H9 (cell line): ENCODE measurements at regions not wholly inside any gene's neighbourhood (a gene's known extent, or its start where the extent isn't known, plus 50 kb on each side); places are given as distances from the start of the nearest gene placed in this dataset.

ENCODE experiments used
- DNase-seq: peaks from one replicate; pipeline ENCODE4 v3.0.0-alpha.2; 2017
- H2AFZ ChIP-seq: one replicate; pipeline ENCODE4 v1.6.1; 2013; ENCODE audit warnings: mild to moderate bottlenecking, low read length, control low read depth, moderate library complexity
- H2AK5ac ChIP-seq: 2 replicates; pipeline ENCODE4 v1.6.1; 2013; ENCODE audit warnings: low read length, control low read depth, mixed read lengths; ENCODE audit not compliant: insufficient read length
- H2BK120ac ChIP-seq: one replicate; pipeline ENCODE4 v1.6.1; 2013; ENCODE audit warnings: low read depth, mild to moderate bottlenecking, low read length, control low read depth, inconsistent platforms; ENCODE audit not compliant: poor library complexity, severe bottlenecking
- H2BK12ac ChIP-seq: 2 replicates; pipeline ENCODE4 v1.6.1; 2013; ENCODE audit warnings: low read length, control low read depth, mixed read lengths, low read depth; ENCODE audit not compliant: insufficient read length
- H2BK15ac ChIP-seq: 2 replicates; pipeline ENCODE4 v1.6.1; 2013; ENCODE audit warnings: low read depth, low read length, control low read depth
- H2BK20ac ChIP-seq: one replicate; pipeline ENCODE4 v1.6.1; 2013; ENCODE audit warnings: low read depth, mild to moderate bottlenecking, low read length, control low read depth, inconsistent platforms; ENCODE audit not compliant: poor library complexity, severe bottlenecking
- H2BK5ac ChIP-seq: 2 replicates; pipeline ENCODE4 v1.6.1; 2013; ENCODE audit warnings: low read length, control low read depth, mixed read lengths; ENCODE audit not compliant: insufficient read length
- H3K14ac ChIP-seq: 2 replicates; pipeline ENCODE4 v1.6.1; 2013; ENCODE audit warnings: low read length, control low read depth; ENCODE audit not compliant: insufficient read depth
- H3K18ac ChIP-seq: 2 replicates; pipeline ENCODE4 v1.6.1; 2013; ENCODE audit warnings: low read depth, mild to moderate bottlenecking, mixed read lengths, low read length, control low read depth; ENCODE audit not compliant: insufficient read length
- H3K23ac ChIP-seq: 2 replicates; pipeline ENCODE4 v1.6.1; 2013; ENCODE audit warnings: low read length, control low read depth, mixed read lengths, low read depth; ENCODE audit not compliant: insufficient read length
- H3K23me2 ChIP-seq: 2 replicates; pipeline ENCODE4 v1.6.1; 2013; ENCODE audit warnings: low read depth, mild to moderate bottlenecking, mixed read lengths, low read length, control low read depth; ENCODE audit not compliant: insufficient read length, poor library complexity, severe bottlenecking
- H3K27ac ChIP-seq: 2 replicates; pipeline ENCODE4 v1.5.1; 2013; ENCODE audit warnings: low read length, control low read depth, mixed read lengths, low read depth; ENCODE audit not compliant: insufficient read length
- H3K27me3 ChIP-seq: 2 replicates; pipeline ENCODE4 v1.6.1; 2013; ENCODE audit warnings: low read length, control low read depth, inconsistent platforms; ENCODE audit not compliant: insufficient read depth
- H3K4ac ChIP-seq: 2 replicates; pipeline ENCODE4 v1.6.1; 2013; ENCODE audit warnings: low read depth, mild to moderate bottlenecking, control low read depth, inconsistent platforms, low read length, moderate library complexity
- H3K4me1 ChIP-seq: 2 replicates; pipeline ENCODE4 v1.6.1; 2013; ENCODE audit warnings: low read length, control low read depth, inconsistent platforms; ENCODE audit not compliant: insufficient read depth
- H3K4me2 ChIP-seq: 2 replicates; pipeline ENCODE4 v1.6.1; 2013; ENCODE audit warnings: low read length, control low read depth, mixed read lengths; ENCODE audit not compliant: insufficient read length, insufficient read depth
- H3K56ac ChIP-seq: 2 replicates; pipeline ENCODE4 v1.6.1; 2013; ENCODE audit warnings: low read depth, mild to moderate bottlenecking, mixed read lengths, low read length, control low read depth; ENCODE audit not compliant: insufficient read length
- H3K79me1 ChIP-seq: 2 replicates; pipeline ENCODE4 v1.6.1; 2013; ENCODE audit warnings: low read depth, mild to moderate bottlenecking, moderate library complexity, low read length, control low read depth, inconsistent platforms; ENCODE audit not compliant: insufficient read depth, poor library complexity, severe bottlenecking
- H3K79me2 ChIP-seq: 2 replicates; pipeline ENCODE4 v1.6.1; 2013; ENCODE audit warnings: low read length, control low read depth, inconsistent platforms; ENCODE audit not compliant: insufficient read depth
- H3K9ac ChIP-seq: 2 replicates; pipeline ENCODE4 v1.6.1; 2013; ENCODE audit warnings: low read length, control low read depth, mixed read lengths; ENCODE audit not compliant: insufficient read length; ENCODE audit errors: extremely low read depth
- H3K9me3 ChIP-seq: one replicate; pipeline ENCODE4 v1.6.1; 2013; ENCODE audit warnings: low read depth, low read length, inconsistent platforms; ENCODE audit not compliant: control insufficient read depth
- H3T11ph ChIP-seq: one replicate; pipeline ENCODE4 v1.6.1; 2013; ENCODE audit warnings: mild to moderate bottlenecking, low read length, control low read depth, inconsistent platforms
- H4K20me1 ChIP-seq: one replicate; pipeline ENCODE4 v1.6.1; 2013; ENCODE audit not compliant: control insufficient read depth, insufficient read length, insufficient read depth
- H4K5ac ChIP-seq: 2 replicates; pipeline ENCODE4 v1.6.1; 2013; ENCODE audit warnings: low read depth, mild to moderate bottlenecking, mixed read lengths, low read length, control low read depth; ENCODE audit not compliant: insufficient read length
- H4K8ac ChIP-seq: replicated peaks from 2 replicates; pipeline ENCODE4 v1.6.1; 2013; ENCODE audit warnings: low read length, control low read depth, mixed read lengths, low read depth; ENCODE audit not compliant: insufficient read length
- H4K91ac ChIP-seq: 2 replicates; pipeline ENCODE4 v1.6.1; 2013; ENCODE audit warnings: low read depth, mild to moderate bottlenecking, moderate library complexity, mixed read lengths, low read length, control low read depth; ENCODE audit not compliant: insufficient read length
- H3K27ac Mint-ChIP-seq, 3 experiments: 2 replicates in 2 of 3; 3 replicates in 1 of 3; pipeline ENCODE4 v1.8.0; 2020 to 2021; ENCODE audit warnings: mixed read lengths in 3 of 3, mild to moderate bottlenecking in 1 of 3, moderate library complexity in 1 of 3
- H3K27me3 Mint-ChIP-seq: 2 replicates; pipeline ENCODE4 v1.8.0; 2021; ENCODE audit warnings: low read depth, mild to moderate bottlenecking, moderate library complexity, mixed read lengths
- H3K36me3 Mint-ChIP-seq, 3 experiments: 2 replicates in 2 of 3; 3 replicates in 1 of 3; pipeline ENCODE4 v1.8.0; 2020 to 2021; ENCODE audit warnings: low read depth in 3 of 3, mixed read lengths in 3 of 3; ENCODE audit not compliant: insufficient read depth in 1 of 3
- H3K4me1 Mint-ChIP-seq, 2 experiments: 2 replicates each; pipeline ENCODE4 v1.8.0; 2020; ENCODE audit warnings: mixed read lengths in 2 of 2
- H3K4me3 Mint-ChIP-seq, 2 experiments: 2 replicates in 1 of 2; 3 replicates in 1 of 2; pipeline ENCODE4 v1.8.0; 2020 to 2021; ENCODE audit warnings: mild to moderate bottlenecking in 2 of 2, mixed read lengths in 2 of 2, moderate library complexity in 1 of 2
- H3K9me3 Mint-ChIP-seq, 2 experiments: 2 replicates in 1 of 2; 3 replicates in 1 of 2; pipeline ENCODE4 v1.8.0; 2020; ENCODE audit warnings: mild to moderate bottlenecking in 2 of 2, mixed read lengths in 2 of 2, moderate library complexity in 1 of 2
- CTCF ChIP-seq: fragments of 200-600 bp; sonication (generic); conservative IDR thresholded peaks from 3 replicates; pipeline ENCODE4 v1.8.0; 2021; ENCODE audit warnings: antibody characterized with exemption, mild to moderate bottlenecking

- Histone ChIP-seq H4K20me1 (no peaks in the 10 kb centered on the region), H3K9me3 (no peaks in the 10 kb centered on the region), H4K91ac (no peak overlapping the region), H2AFZ (no peak overlapping the region), H3T11ph (no peak overlapping the region), H3K9ac (no peak overlapping the region), H3K23me2 (no peaks in the 10 kb centered on the region), H4K5ac (no peak overlapping the region), H3K79me1 (no peaks in the 10 kb centered on the region), H3K56ac (no peak overlapping the region), H2BK15ac (no peak overlapping the region), H3K4ac (no peak overlapping the region), H2BK20ac (no peak overlapping the region), H2AK5ac (no peak overlapping the region), H2BK5ac (no peak overlapping the region), H3K79me2 (no peaks in the 10 kb centered on the region), H3K18ac (no peak overlapping the region), H2BK120ac (no peak overlapping the region), H3K27me3 (no peaks in the 10 kb centered on the region), H3K14ac (no peak overlapping the region), H3K4me2 (no peak overlapping the region), H3K27ac (no peak overlapping the region), H3K4me1 (no peaks in the 10 kb centered on the region), H4K8ac (no peak overlapping the region), H3K23ac (no peak overlapping the region), H2BK12ac (no peak overlapping the region)
- no peak for DNase-seq
- Mint-ChIP-seq H3K9me3 (no peaks in the 10 kb centered on the region), H3K4me1 (peaks cover 2 to 6% of the 10 kb centered on the region in 2 experiments; a peak in 3 of 4 replicates), H3K27me3 (no peaks in the 10 kb centered on the region), H3K36me3 (no peaks in the 10 kb centered on the region), H3K27ac (no peak overlapping the region), H3K4me3 (no peak overlapping the region)
- TF ChIP-seq CTCF, result no peak
These were observed 383.2 kb upstream of the KCNMB2 start for GRCh38 chr3:178152988-178153387.
